Heart left ventricle (tissue), 13 donors: ENCODE measurements at regions not wholly inside any gene's neighbourhood (a gene's known extent, or its start where the extent isn't known, plus 50 kb on each side); places are given as distances from the start of the nearest gene placed in this dataset.

Source experiments
- CTCF ChIP-seq, 12 donors: fragments of 200-600 bp; sonication (generic) in 4 of 12; IDR thresholded peaks; one replicate each; pipeline versions ENCODE4 v1.5.0 to v1.8.0; 2018 to 2022; ENCODE audit warnings: antibody characterized with exemption in 12 of 12, mild to moderate bottlenecking in 5 of 12
- POLR2A ChIP-seq, 2 donors: fragments of 450-650 bp; IDR thresholded peaks; one replicate each; pipeline ENCODE4 v1.6.1; 2017; ENCODE audit warnings: antibody characterized with exemption in 2 of 2, mild to moderate bottlenecking in 2 of 2, moderate library complexity in 2 of 2
- donor health status: ischemic (EF 13 %, LVEDD 7.1; RV severe dilation, severe dysfunction).
- donor health status: DM: no; HTN: yes; CAD: no.
- donor health status: DM: no; HTN: no; CAD: no.
- donor health status: ischemic (EF 25% LVEDD 6.9; RV normal size, moderate dysfunction).
- donor health status: ischemic (EF 25% LVEDD 5.7; RV mildly dilated, moderate dysfunction).
- donor health status: ischemic (EF 35%, LVEDD 5.7; RV mildly dilated, moderate dysfunction).
- donor health status: nonischemic (EF 11% LVEDD 7.7; RV severe dilation, severe dysfunction).
- donor health status: DM: yes; HTN: yes; CAD: no.
- donor health status: PGD.
- donor health status: ischemic (EF 29% LVEDD 5.4; RV normal size, mild dysfunction).
- donor health status: nonischemic (EF 23%, LVEDD 6.1; RV moderate dilation, normal function).

- TF ChIP-seq CTCF (IDR thresholded peaks at IDR 0.05) (no peak), POLR2A (IDR thresholded peaks at IDR 0.05) (no peak)
Measured at GRCh38 chr2:217066510-217067270, 206.8 kb upstream of the TNP1 start.
